ENCODE measurements at regions not wholly inside any gene's neighbourhood (a gene's known extent, or its start where the extent isn't known, plus 50 kb on each side); places are given as distances from the start of the nearest gene placed in this dataset.
A peak's percentile ranks its signal among the peaks of the same experiment; 100 is the strongest.

GRCh38 chr1:115139381-115139780, 50.1 kb upstream of the TSPAN2 start:
- DNase-seq (ENCODE audit: insufficient read length, low spot score, missing footprints): no peak
- H3K79me2 ChIP-seq (ENCODE audit: insufficient read depth, low read length): no peaks in the 10 kb centered on the region
- H3K27ac ChIP-seq (ENCODE audit: low read depth, low read length): peak overlapping the region; percentile 75
- peak overlapping the region; percentile 50 for H3K4me2 ChIP-seq (ENCODE audit: insufficient read depth, low read length)
- TF ChIP-seq, protein P1, sequence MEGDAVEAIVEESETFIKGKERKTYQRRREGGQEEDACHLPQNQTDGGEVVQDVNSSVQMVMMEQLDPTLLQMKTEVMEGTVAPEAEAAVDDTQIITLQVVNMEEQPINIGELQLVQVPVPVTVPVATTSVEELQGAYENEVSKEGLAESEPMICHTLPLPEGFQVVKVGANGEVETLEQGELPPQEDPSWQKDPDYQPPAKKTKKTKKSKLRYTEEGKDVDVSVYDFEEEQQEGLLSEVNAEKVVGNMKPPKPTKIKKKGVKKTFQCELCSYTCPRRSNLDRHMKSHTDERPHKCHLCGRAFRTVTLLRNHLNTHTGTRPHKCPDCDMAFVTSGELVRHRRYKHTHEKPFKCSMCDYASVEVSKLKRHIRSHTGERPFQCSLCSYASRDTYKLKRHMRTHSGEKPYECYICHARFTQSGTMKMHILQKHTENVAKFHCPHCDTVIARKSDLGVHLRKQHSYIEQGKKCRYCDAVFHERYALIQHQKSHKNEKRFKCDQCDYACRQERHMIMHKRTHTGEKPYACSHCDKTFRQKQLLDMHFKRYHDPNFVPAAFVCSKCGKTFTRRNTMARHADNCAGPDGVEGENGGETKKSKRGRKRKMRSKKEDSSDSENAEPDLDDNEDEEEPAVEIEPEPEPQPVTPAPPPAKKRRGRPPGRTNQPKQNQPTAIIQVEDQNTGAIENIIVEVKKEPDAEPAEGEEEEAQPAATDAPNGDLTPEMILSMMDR (IDR thresholded peaks at IDR 0.05; ENCODE audit: extremely low read depth, low read depth, low read length): no peak
- no peaks in the 10 kb centered on the region for H3K9me3 ChIP-seq (ENCODE audit: low read depth, low read length)
- no peaks in the 10 kb centered on the region for H3K27me3 ChIP-seq (ENCODE audit: insufficient read depth, low read length)
- peaks cover 47% of the 10 kb centered on the region for H3K4me1 ChIP-seq (ENCODE audit: insufficient read depth, low read length)
- no peaks in the 10 kb centered on the region for H3K36me3 ChIP-seq (ENCODE audit: insufficient read depth, low read length)
- H3K4me3 ChIP-seq (ENCODE audit: insufficient read depth, low read length): no peak overlapping the region
- peak overlapping the region; percentile 88 for H2AFZ ChIP-seq (ENCODE audit: low read length)
- H4K20me1 ChIP-seq (ENCODE audit: insufficient read depth, low read length): no peaks in the 10 kb centered on the region

Data from osteoblast (primary cell).